Liver (tissue), 3 donors: ENCODE measurements at regions not wholly inside any gene's neighbourhood (a gene's known extent, or its start where the extent isn't known, plus 50 kb on each side); places are given as distances from the start of the nearest gene placed in this dataset.

Experiments used
- ATF3 ChIP-seq: IDR thresholded peaks from 2 replicates; pipeline ENCODE4 v1.6.1; 2016; ENCODE audit warnings: antibody characterized with exemption
- CTCF ChIP-seq: fragments of 150-350 bp; IDR thresholded peaks from 2 replicates; pipeline ENCODE4 v1.5.1; 2017; ENCODE audit warnings: improper control_type of control experiment, low read depth, low read length; ENCODE audit not compliant: missing input control
- EGR1 ChIP-seq, 2 donors: IDR thresholded peaks; 2 replicates each; pipeline ENCODE4 v1.6.1; 2016 to 2018; ENCODE audit warnings: antibody characterized with exemption in 2 of 2, low read depth in 2 of 2
- GABPA ChIP-seq, 2 donors: IDR thresholded peaks in 1 of 2; conservative IDR thresholded peaks in 1 of 2; 2 replicates each; pipeline ENCODE4 v1.6.1; 2016; ENCODE audit warnings: antibody characterized with exemption in 2 of 2, mild to moderate bottlenecking in 1 of 2, moderate library complexity in 1 of 2
- HNF4A ChIP-seq, 2 donors: conservative IDR thresholded peaks; 2 replicates each; pipeline ENCODE4 v1.6.1; 2016; ENCODE audit warnings: antibody characterized with exemption in 2 of 2, mild to moderate bottlenecking in 2 of 2
- JUND ChIP-seq, 2 donors: IDR thresholded peaks; 2 replicates each; pipeline ENCODE4 v1.6.1; 2016; ENCODE audit warnings: antibody characterized with exemption in 2 of 2
- MAX ChIP-seq: IDR thresholded peaks from 2 replicates; pipeline ENCODE4 v1.6.1; 2016; ENCODE audit warnings: antibody characterized with exemption
- RAD21 ChIP-seq, 2 donors: IDR thresholded peaks; 2 replicates each; pipeline ENCODE4 v1.6.1; 2016; ENCODE audit warnings: antibody characterized with exemption in 2 of 2, mild to moderate bottlenecking in 2 of 2
- REST ChIP-seq: IDR thresholded peaks from 2 replicates; pipeline ENCODE4 v1.6.1; 2016; ENCODE audit warnings: antibody characterized with exemption, mild to moderate bottlenecking
- TAF1 ChIP-seq: conservative IDR thresholded peaks from 2 replicates; pipeline ENCODE4 v1.6.1; 2016; ENCODE audit warnings: antibody characterized with exemption, mild to moderate bottlenecking
- YY1 ChIP-seq: IDR thresholded peaks from 2 replicates; pipeline ENCODE4 v1.6.1; 2016; ENCODE audit warnings: antibody characterized with exemption, mild to moderate bottlenecking
- ZBTB33 ChIP-seq: IDR thresholded peaks from 2 replicates; pipeline ENCODE4 v1.6.1; 2016; ENCODE audit warnings: antibody characterized with exemption
- donor health status: healthy.
- donor health status: healthy.

GRCh38 chr13:107088061-107088460 is 520.1 kb upstream of the ARGLU1 start:
- TF ChIP-seq REST: no peak
- TF ChIP-seq EGR1 (IDR thresholded peaks at IDR 0.05; ENCODE audit: low read depth in 2 of 2): no peak
- TF ChIP-seq CTCF: no peak
- no peak for TF ChIP-seq ZBTB33
- no peak for TF ChIP-seq JUND (IDR thresholded peaks at IDR 0.05)
- TF ChIP-seq RAD21 (IDR thresholded peaks at IDR 0.05): no peak
- no peak for TF ChIP-seq HNF4A (conservative IDR thresholded peaks at IDR 0.05)
- TF ChIP-seq MAX: no peak
- TF ChIP-seq YY1: no peak
- TF ChIP-seq TAF1: no peak
- TF ChIP-seq ATF3: no peak
- no peak for TF ChIP-seq GABPA (IDR thresholded peaks at IDR 0.05 in 1 of 2, conservative IDR thresholded peaks at IDR 0.05 in 1 of 2)
